Transverse colon (tissue), 4 donors: ENCODE measurements at regions not wholly inside any gene's neighbourhood (a gene's known extent, or its start where the extent isn't known, plus 50 kb on each side); places are given as distances from the start of the nearest gene placed in this dataset.

ENCODE experiments used
- DNase-seq: peaks from one replicate; pipeline ENCODE4 v3.0.0-alpha.2; 2019
- H3K27ac ChIP-seq, 4 donors: fragments of 200-600 bp; sonication (generic); 2 replicates each; pipeline ENCODE4 v1.5.1; 2016 to 2018; ENCODE audit warnings: inconsistent platforms in 4 of 4
- H3K27me3 ChIP-seq: fragments of 200-600 bp; sonication (generic); 2 replicates; pipeline ENCODE4 v1.5.1; 2017; ENCODE audit warnings: inconsistent platforms
- H3K36me3 ChIP-seq, 4 donors: fragments of 200-600 bp; sonication (generic); 2 replicates each; pipeline ENCODE4 v1.5.1; 2017 to 2019; ENCODE audit warnings: inconsistent platforms in 4 of 4
- H3K4me1 ChIP-seq, 4 donors: fragments of 200-600 bp; sonication (generic); 2 replicates each; pipeline ENCODE4 v1.5.1; 2017 to 2020; ENCODE audit warnings: inconsistent platforms in 4 of 4
- H3K4me3 ChIP-seq, 4 donors: fragments of 200-600 bp; sonication (generic); 1 replicate in 1 of 4; 2 replicates in 3 of 4; pipeline versions ENCODE4 v1.5.1 to v1.6.1; 2017 to 2019; ENCODE audit warnings: inconsistent platforms in 4 of 4
- H3K9me3 ChIP-seq, 2 donors: fragments of 200-600 bp; sonication (generic); 2 replicates each; pipeline ENCODE4 v1.5.1; 2017 to 2019; ENCODE audit warnings: inconsistent platforms in 2 of 2
- CTCF ChIP-seq, 5 experiments: fragments of 200-600 bp in 3 of 5; fragments of 450-650 bp in 2 of 5; sonication (generic) in 3 of 5; IDR thresholded peaks; 1 replicate in 2 of 5; 2 replicates in 3 of 5; pipeline ENCODE4 v1.5.1; 2016 to 2017; ENCODE audit warnings: antibody characterized with exemption in 5 of 5, inconsistent platforms in 3 of 5, mild to moderate bottlenecking in 2 of 5, moderate library complexity in 1 of 5
- EP300 ChIP-seq: sonication (generic); formaldehyde crosslinking; IDR thresholded peaks from one replicate; pipeline ENCODE4 v1.6.1; 2017; ENCODE audit warnings: antibody characterized with exemption, low read depth
- POLR2A ChIP-seq: fragments of 450-650 bp; IDR thresholded peaks from one replicate; pipeline ENCODE4 v1.6.1; 2016; ENCODE audit warnings: antibody characterized with exemption, mild to moderate bottlenecking, moderate library complexity
- POLR2AphosphoS5 ChIP-seq, 3 donors: sonication (generic); formaldehyde crosslinking; IDR thresholded peaks; one replicate each; pipeline ENCODE4 v1.6.1; 2016; ENCODE audit warnings: antibody characterized with exemption in 3 of 3
- WGBS, 2 donors: methylation state at CpG; one replicate each; pipeline ENCODE4 v1.1.5; 2018; ENCODE audit warnings: low coverage in 1 of 2; 5-methylcytosine and 5-hydroxymethylcytosine counted together
- in situ Hi-C, 4 donors: fragments of 200-750 bp; cut with MboI; loops; one replicate each; pipeline versions ENCODE4 v1.15.0 to v1.15.1; 2017; ENCODE audit warnings: low sequenced_read_pairs in 3 of 4, low pct_ligation_motif_present in 1 of 4, low pct_unique_long_range_greater_than_20kb in 1 of 4
- intact Hi-C: fragments of 100-400 bp; cut with DNase I; formaldehyde crosslinking; loops from one replicate; pipeline ENCODE4 v1.15.1; 2023; ENCODE audit warnings: low total_unique reads

GRCh38 chr21:41602531-41602930 is 94.6 kb upstream of the TMPRSS2 start:
- in situ Hi-C loops: loop anchor here in 1 of 4 donors (25.0 kb wide), 1 partner anchor 510 kb away; no protein-coding TSS in a partner anchor
- H3K9me3 ChIP-seq: no peaks in the 10 kb centered on the region
- TF ChIP-seq CTCF (IDR thresholded peaks at IDR 0.05) (no peak), EP300 (no peak), POLR2A (no peak), POLR2AphosphoS5 (IDR thresholded peaks at IDR 0.05) (no peak)
- H3K4me3 ChIP-seq: no peak overlapping the region
- no peak overlapping the region for H3K27ac ChIP-seq
- intact Hi-C loops: no loop called here
- no peaks in the 10 kb centered on the region for H3K36me3 ChIP-seq
- H3K4me1 ChIP-seq: peaks cover 6 to 11% (median 7%) of the 10 kb centered on the region in 4 donors
- DNase-seq: no peak
- peaks cover 6% of the 10 kb centered on the region for H3K27me3 ChIP-seq
- 61 to 86% methylated on average over 13 to 14 of the region's 14 CpGs for WGBS, 2 donors

- Histone ChIP-seq H3K4me1 (peaks cover 6 to 11% (median 7%) of the 10 kb centered on the region in 4 donors), H3K4me3 (no peak overlapping the region), H3K27me3 (peaks cover 6% of the 10 kb centered on the region), H3K36me3 (no peaks in the 10 kb centered on the region), H3K9me3 (no peaks in the 10 kb centered on the region), H3K27ac (no peak overlapping the region)
- TF ChIP-seq EP300: no peak
- TF ChIP-seq CTCF (IDR thresholded peaks at IDR 0.05): no peak
- TF ChIP-seq POLR2A: no peak
- TF ChIP-seq POLR2AphosphoS5 (IDR thresholded peaks at IDR 0.05): no peak
- 39 to 60% methylated on average over 1 to 11 of the region's 11 CpGs for WGBS, 2 donors
- DNase-seq: no peak
- in situ Hi-C loops (loop anchor here in 1 of 4 donors (25.0 kb wide), 1 partner anchor 511 kb away; no protein-coding TSS in a partner anchor), intact Hi-C loops (no loop called here)
These were observed 93.8 kb upstream of the TMPRSS2 start for GRCh38 chr21:41601573-41602368.

- Histone ChIP-seq H3K4me3 (no peak overlapping the region), H3K36me3 (no peaks in the 10 kb centered on the region), H3K4me1 (peaks cover 6 to 11% (median 7%) of the 10 kb centered on the region in 4 donors), H3K27me3 (peaks cover 6% of the 10 kb centered on the region), H3K9me3 (no peaks in the 10 kb centered on the region), H3K27ac (no peak overlapping the region)
- no peak for DNase-seq
- 80% methylated on average over 10 of the region's 10 CpGs; no CpG with 5 or more reads in 1 of the 2 donors for WGBS, 2 donors
- in situ Hi-C loops (loop anchor here in 1 of 4 donors (25.0 kb wide), 1 partner anchor 511 kb away; no protein-coding TSS in a partner anchor), intact Hi-C loops (no loop called here)
- no peak for TF ChIP-seq CTCF (IDR thresholded peaks at IDR 0.05)
- no peak for TF ChIP-seq EP300
- TF ChIP-seq POLR2A: no peak
- no peak for TF ChIP-seq POLR2AphosphoS5 (IDR thresholded peaks at IDR 0.05)
These were observed 93.1 kb upstream of the TMPRSS2 start for GRCh38 chr21:41600961-41601572.

GRCh38 chr21:41600556-41600955 is 92.6 kb upstream of the TMPRSS2 start:
- peaks cover 6 to 11% (median 7%) of the 10 kb centered on the region in 4 donors for H3K4me1 ChIP-seq
- no peak overlapping the region for H3K4me3 ChIP-seq
- peaks cover 4% of the 10 kb centered on the region for H3K27me3 ChIP-seq
- DNase-seq: no peak
- no peaks in the 10 kb centered on the region for H3K36me3 ChIP-seq
- no peaks in the 10 kb centered on the region for H3K9me3 ChIP-seq
- no peak for TF ChIP-seq POLR2A
- TF ChIP-seq CTCF (IDR thresholded peaks at IDR 0.05): no peak
- no peak for TF ChIP-seq EP300
- no peak for TF ChIP-seq POLR2AphosphoS5 (IDR thresholded peaks at IDR 0.05)
- intact Hi-C loops: no loop called here
- H3K27ac ChIP-seq: no peak overlapping the region
- in situ Hi-C loops: loop anchor here in 1 of 4 donors (25.0 kb wide), 1 partner anchor 512 kb away; no protein-coding TSS in a partner anchor
- 89% methylated on average over 9 of the region's 9 CpGs; no CpG with 5 or more reads in 1 of the 2 donors for WGBS, 2 donors
